ENCODE measurements at regions not wholly inside any gene's neighbourhood (a gene's known extent, or its start where the extent isn't known, plus 50 kb on each side); places are given as distances from the start of the nearest gene placed in this dataset.
"Not testable (repeated sequence)": the region's sequence is repeated elsewhere in the genome, so short reads cannot be mapped to it uniquely, and the experiment has no call there.

- FAIRE-seq: no peak
Observed at GRCh38 chr21:35281956-35282355, 232.9 kb upstream of the RUNX1 start.

DNA sequence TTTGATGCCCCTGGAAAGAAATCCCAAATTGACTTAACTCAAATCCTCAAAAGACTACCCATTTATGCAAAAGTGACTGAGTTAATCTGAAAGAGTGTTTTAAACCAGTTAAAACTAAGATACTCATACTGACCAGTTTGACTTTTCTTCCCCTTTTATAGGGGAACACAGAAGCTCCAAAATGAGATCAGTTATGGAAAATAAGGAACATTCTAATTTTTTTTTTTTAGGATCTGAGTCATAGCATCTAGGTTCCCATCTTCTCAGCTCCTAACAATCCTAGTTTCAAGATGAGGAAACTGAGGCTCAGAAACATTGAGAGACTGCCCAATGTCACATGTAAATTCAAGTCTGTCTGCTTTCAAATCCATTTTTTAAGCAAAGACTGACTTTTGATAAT lies 231.1 kb upstream of the RUNX1 start:
- FAIRE-seq: no peak

GRCh38 chr21:35275776-35276175 lies 226.7 kb upstream of the RUNX1 start:
- no peak for FAIRE-seq

DNA sequence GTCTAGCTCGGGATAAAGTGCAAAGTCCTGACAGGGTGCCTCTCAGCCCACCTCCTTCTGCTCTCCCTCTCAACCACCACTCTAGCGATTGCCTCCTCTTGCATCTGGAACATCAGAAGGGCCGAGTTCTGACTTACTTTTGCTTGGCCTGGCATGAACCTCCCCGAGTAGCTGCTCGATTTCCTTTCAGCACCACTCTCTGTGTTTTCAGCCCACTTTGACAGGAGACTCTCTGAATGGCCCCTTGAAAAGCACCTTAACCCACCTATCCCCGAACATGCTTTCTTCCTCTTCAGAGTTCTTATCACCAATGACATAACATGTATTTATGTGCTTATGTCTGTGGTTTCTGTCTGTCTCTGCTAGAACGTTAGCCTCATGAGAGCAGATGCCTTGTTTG lies 225.8 kb upstream of the RUNX1 start:
- no peak for FAIRE-seq

DNA sequence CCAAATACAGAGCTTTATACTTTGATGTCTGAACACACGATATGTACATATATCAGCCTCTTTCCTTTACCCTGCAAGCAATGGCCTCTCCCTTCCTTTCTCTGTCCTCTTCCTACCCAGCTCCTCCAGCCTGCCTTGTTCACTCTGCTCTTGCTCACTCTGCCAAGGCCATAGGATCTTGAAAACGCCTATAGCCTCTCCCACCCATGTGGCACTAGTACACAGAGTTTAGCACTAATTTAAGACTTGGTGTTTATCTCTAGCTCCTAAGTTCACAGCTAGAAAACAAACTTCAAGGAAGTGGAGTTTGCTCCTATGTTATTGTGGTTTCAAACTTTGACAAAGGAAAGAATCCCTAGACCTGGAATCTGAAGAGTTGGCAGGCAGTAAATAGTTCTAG lies 225.0 kb upstream of the RUNX1 start:
- FAIRE-seq: no peak

GRCh38 chr21:35273333-35273732 lies 224.2 kb upstream of the RUNX1 start:
- FAIRE-seq: no peak

GRCh38 chr21:35271344-35272118 lies 222.4 kb upstream of the RUNX1 start:
- not testable (repeated sequence) for FAIRE-seq

- no peak for FAIRE-seq
Observed at GRCh38 chr21:35268817-35269216, 219.7 kb upstream of the RUNX1 start.

GRCh38 chr21:35268261-35268660 lies 219.2 kb upstream of the RUNX1 start:
- FAIRE-seq: no peak

DNA sequence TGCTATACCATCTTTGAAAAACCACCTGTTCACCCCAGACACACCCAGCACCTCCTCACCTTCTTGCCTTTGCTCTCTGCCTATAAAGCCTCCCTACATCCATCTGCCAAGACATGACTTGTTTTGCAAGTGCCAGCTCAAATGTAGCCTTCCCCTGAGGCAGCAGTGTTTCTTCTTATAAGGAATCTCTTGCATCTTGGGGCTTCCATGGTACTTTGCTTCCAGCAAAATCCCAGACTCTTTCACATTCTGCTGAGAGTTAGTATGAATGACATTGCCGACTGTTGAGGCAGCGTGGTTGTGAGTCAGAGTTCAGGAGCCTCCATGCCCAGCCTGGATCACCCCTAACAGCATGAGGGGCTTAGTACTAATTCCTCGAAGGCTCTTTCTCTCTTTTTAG lies 217.4 kb upstream of the RUNX1 start:
- FAIRE-seq: no peak

DNA sequence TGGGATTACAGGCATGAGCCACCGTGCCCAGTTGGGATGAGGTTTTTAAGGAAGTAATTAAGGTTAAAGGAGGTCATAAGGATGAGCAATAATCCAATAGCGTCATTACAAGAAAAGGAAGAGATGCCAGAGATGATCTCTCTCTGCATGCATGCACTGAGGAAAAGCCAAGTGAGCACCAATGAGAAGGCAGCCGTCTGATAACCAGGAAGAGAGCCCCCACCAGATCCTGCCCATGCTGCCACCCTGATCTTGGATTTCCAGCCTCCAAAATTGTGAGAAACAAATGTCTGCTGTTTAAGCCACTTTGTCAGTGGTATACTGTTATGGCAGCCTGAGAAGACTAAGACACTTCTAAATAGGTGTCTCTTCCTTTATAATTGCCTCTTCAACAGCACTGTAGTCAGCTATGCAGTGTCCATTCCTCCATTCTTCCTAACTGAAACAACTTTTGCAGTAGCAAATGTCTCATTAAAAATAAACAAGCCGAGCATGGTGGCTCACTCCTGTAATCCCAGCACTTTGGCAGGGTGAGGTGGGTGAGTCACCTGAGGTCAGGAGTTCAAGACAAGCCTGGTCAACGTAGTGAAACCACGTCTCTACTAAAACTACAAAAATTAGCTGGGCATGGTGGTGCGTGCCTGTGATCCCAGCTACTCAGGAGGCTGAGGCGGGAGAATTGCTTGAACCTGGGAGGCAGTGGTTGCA lies 216.2 kb upstream of the RUNX1 start:
- no peak for FAIRE-seq

- FAIRE-seq: no peak
Observed at GRCh38 chr21:35259457-35259856, 210.4 kb upstream of the RUNX1 start.

GRCh38 chr21:35258521-35258920 lies 209.4 kb upstream of the RUNX1 start:
- FAIRE-seq: no peak

- FAIRE-seq: no peak
Observed at GRCh38 chr21:35257413-35257812, 208.3 kb upstream of the RUNX1 start.

DNA sequence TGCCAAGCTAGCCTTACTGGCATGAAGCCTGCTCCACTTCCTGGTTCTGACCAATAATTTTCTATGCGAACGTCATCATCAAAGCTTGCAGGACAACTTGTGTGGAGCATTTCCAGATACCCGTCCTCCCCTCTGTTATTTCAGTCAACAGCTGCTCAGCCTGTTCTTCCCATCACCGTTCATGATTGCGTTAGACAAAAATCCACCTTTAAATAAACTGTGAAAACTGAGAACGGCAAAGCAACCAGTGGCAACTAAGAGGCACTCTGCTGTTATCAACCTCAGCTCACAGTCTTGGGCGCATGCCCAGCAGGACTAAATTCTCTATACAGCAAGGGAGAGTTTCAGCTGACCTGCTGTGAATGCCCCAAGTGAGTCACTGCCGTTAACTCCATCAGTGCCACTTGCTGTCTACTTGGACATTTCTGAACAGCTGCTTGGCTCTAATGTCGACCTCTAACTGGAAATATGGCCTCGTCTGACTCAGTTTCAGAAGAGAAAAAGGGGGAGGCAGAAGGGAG lies 207.4 kb upstream of the RUNX1 start:
- FAIRE-seq: no peak

DNA sequence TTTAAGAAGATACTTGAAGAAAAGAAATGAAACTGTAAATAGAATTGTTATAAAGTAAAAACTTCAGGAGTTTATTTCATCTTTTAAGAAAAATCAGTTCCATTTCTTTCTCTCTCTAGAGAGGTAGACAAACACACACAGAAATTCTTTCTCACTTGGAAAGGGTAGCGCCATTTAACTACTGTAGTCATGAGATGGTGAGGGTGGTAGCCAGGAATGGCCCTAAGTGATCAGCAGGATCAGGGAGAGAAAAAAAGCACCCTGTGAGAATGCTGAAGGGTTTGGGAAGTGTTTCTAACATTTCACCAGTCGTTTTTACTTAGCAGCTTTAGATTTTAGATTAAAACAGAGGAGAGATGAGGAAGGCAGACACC lies 205.7 kb upstream of the RUNX1 start:
- FAIRE-seq: no peak

DNA sequence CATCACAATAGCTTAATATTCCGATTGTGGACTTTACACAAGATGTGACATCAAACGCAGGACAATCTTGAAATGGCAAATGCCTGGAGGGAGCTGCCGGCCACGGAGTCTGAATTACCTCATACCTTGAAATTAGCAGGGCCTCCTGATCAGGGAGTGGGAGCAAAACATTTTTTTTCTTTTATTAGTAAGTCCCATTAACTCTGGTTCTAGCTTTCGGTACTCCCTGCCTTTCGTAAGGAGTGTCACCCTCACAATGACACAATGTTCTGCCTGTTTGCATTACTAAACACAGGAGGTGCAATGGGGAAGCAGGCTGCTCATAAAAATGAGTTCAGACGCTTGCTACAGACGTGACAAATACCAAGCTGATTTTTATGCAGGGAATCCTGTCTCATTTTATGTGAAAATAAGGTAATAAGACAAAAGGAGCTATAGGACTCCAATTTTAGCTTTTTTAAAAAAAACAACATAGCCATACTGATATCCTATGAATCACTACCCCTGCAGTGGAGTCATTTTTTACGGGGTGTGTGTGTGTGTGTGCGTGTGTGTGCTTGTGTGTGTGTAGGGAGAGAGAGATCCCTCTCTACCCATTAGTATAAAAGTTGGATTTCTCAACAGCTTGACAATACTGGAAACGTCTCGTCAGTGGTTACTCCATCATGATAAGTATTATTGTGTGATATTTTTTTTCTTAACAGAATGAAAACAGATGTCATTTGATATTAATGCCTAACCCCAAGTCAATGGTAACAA lies 205.1 kb upstream of the RUNX1 start:
- FAIRE-seq: no peak

DNA sequence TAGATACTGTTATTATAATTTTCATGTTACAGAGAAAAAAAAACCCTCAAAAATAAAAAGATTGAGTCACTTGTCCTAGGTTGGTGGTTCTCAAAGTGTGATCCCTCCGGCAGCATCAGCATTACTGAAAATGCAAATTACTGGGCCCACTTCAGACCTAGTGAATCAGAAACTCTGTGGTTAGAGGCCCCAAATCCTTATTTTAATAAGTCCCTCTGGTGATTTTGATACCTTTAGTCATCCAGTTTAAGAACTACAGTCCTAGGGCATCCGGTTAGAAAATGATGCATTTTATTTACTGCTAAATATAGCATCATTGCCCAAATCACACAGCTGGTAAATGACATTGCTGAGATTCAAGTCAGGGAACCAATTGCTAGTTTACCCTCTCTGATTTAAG lies 203.7 kb upstream of the RUNX1 start:
- no peak for FAIRE-seq

DNA sequence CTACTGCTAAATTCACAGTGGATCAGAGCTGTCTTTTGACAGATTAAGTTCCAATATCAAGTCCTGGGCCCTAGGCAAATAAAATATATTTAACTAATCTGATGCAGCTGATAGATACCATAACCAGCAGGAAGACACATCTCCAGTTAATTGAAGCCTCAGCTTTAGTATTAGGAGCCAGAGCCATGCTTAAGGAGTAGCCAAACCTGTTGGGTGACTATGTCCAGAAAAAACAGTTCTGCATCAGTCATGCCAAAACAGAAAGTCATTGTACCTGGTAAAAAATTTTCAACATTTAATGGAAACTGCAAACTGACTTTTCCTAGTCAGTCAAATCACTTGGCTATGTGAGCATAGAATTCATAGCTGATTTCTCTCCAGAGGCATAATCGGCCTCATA lies 200.5 kb upstream of the RUNX1 start:
- FAIRE-seq: no peak

DNA sequence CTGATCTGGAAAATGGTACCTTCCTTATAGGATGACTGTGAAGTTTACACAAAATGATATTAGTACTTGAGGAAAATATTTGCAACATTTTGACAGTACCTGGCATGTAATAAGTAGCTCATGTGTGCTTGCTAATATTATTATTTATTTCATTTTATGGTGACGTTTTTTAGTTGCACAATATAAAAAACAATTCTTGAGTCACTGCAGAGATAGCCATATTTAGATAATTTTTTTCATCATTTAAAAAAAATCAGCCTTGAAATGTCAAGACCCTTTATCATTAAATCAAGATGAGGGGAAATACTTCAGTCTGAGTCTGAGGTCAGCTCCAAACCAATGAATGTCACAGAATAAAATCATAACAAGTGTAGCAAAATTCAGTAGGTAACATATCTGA lies 196.8 kb upstream of the RUNX1 start:
- FAIRE-seq: no peak

- FAIRE-seq: no peak
Observed at GRCh38 chr21:35244514-35244913, 195.4 kb upstream of the RUNX1 start.

DNA sequence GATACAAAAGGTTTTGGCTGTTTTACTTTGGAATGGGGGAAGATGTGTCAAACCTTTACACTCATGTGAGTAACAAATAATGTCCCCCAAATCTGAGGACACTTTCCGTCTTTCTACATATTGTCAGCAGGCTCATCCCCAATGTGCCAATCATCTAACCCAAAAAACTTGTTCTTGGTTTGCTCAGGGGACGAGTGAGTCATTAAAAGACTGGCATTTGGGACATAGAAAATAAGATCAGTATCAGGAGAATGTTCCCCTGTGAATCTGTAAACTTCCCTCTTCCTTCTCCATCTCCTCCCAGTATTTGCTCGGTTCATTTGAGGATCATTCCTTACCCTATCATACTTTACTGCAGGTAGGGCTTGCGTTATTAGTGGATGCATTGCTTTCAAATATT lies 194.1 kb upstream of the RUNX1 start:
- no peak for FAIRE-seq

- no peak for FAIRE-seq
Observed at GRCh38 chr21:35239811-35240219, 190.7 kb upstream of the RUNX1 start.

DNA sequence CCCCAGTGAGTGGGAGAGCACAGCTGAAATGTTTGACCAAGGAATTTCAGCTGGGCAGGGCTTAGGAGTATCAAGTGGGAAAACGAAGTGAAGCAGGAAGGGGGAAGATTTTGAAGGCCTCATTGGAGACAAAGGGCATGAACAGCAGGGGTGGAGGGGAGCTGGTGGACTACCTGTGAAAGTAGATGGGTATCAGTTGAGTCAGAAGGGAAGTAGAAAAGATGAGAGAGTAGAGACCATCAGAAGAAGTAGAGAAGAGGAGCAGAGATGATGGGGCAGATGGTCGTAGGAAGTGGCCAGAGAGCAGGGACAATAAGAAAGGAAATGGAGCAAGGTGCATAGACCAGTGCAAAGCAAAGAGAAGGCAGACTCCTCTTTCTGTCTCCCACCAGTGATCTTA lies 189.0 kb upstream of the RUNX1 start:
- no peak for FAIRE-seq
